ENCODE measurements at regions not wholly inside any gene's neighbourhood (a gene's known extent, or its start where the extent isn't known, plus 50 kb on each side); places are given as distances from the start of the nearest gene placed in this dataset.

GRCh38 chr14:71610797-71611196, 321.4 kb upstream of the RGS6 start:
- TF ChIP-seq CTCF (IDR thresholded peaks at IDR 0.05) (no peak), POLR2A (IDR thresholded peaks at IDR 0.05) (no peak)

Data from uterus (tissue), 2 donors.